B cell (primary cell): ENCODE measurements at regions not wholly inside any gene's neighbourhood (a gene's known extent, or its start where the extent isn't known, plus 50 kb on each side); places are given as distances from the start of the nearest gene placed in this dataset.

Source experiments
- ATAC-seq: fragments of 200-7000 bp; cut with Tn5 transposase; one replicate; pipeline ENCODE4 v1.10.0; 2021; ENCODE audit warnings: low read depth, mild to moderate bottlenecking, moderate number of reproducible peaks, moderate library complexity
- CTCF ChIA-PET: fragments of 350-600 bp; sonication (Branson Sonifier 250); formaldehyde crosslinking; loops from one replicate; lab custom pipeline; 2021; ENCODE audit warnings: antibody characterized with exemption, inconsistent platforms; lab: Charles Lee
- POLR2A ChIA-PET: fragments of 350-600 bp; sonication (Branson Sonifier 250); formaldehyde crosslinking; loops from one replicate; lab custom pipeline; 2021; ENCODE audit warnings: antibody characterized with exemption; lab: Charles Lee
- DNase-seq: peaks from one replicate; pipeline ENCODE4 v3.0.0; 2013
- H2AFZ ChIP-seq: 2 replicates; pipeline ENCODE4 v1.6.1; 2012; ENCODE audit warnings: mild to moderate bottlenecking, low read depth, low read length; ENCODE audit not compliant: insufficient read depth, poor library complexity, severe bottlenecking
- H3K27ac ChIP-seq, 2 donors: 1 replicate in 1 of 2; 2 replicates in 1 of 2; pipeline ENCODE4 v1.5.1; 2012 to 2013; ENCODE audit warnings: low read length in 2 of 2, mild to moderate bottlenecking in 2 of 2, moderate library complexity in 1 of 2
- H3K27me3 ChIP-seq, 4 experiments: fragments of 200-600 bp in 1 of 4; sonication (generic) in 1 of 4; replicated peaks in 1 of 4; 1 replicate in 2 of 4; 2 replicates in 2 of 4; pipeline versions ENCODE4 v1.6.1 to v1.7.0; 2013 to 2016; ENCODE audit warnings: low read length in 3 of 4, mild to moderate bottlenecking in 2 of 4, mixed read lengths in 1 of 4, moderate library complexity in 1 of 4; ENCODE audit not compliant: insufficient read depth in 4 of 4, control insufficient read depth in 3 of 4; ENCODE audit errors: control extremely low read depth in 1 of 4
- H3K36me3 ChIP-seq, 2 experiments: replicated peaks in 1 of 2; 1 replicate in 1 of 2; 2 replicates in 1 of 2; pipeline versions ENCODE4 v1.6.1 to v1.7.1; 2013; ENCODE audit warnings: low read length in 1 of 2; ENCODE audit not compliant: insufficient read depth in 2 of 2, control insufficient read depth in 1 of 2; ENCODE audit errors: control extremely low read depth in 1 of 2, extremely low read depth in 1 of 2
- H3K4me1 ChIP-seq, 2 donors: fragments of 200-600 bp in 1 of 2; sonication (generic) in 1 of 2; 1 replicate in 1 of 2; 2 replicates in 1 of 2; pipeline versions ENCODE4 v1.5.1 to v1.6.1; 2013 to 2017; ENCODE audit warnings: low read length in 2 of 2; ENCODE audit not compliant: control insufficient read depth in 2 of 2, insufficient read depth in 2 of 2
- H3K4me2 ChIP-seq: replicated peaks from 2 replicates; pipeline ENCODE3; 2012; ENCODE audit warnings: mild to moderate bottlenecking, low read depth, low read length; ENCODE audit not compliant: poor library complexity, severe bottlenecking
- H3K4me3 ChIP-seq, 5 experiments: fragments of 200-600 bp in 1 of 5; sonication (generic) in 1 of 5; 1 replicate in 3 of 5; 2 replicates in 2 of 5; pipeline versions ENCODE4 v1.5.1 to v1.7.0; 2011 to 2016; ENCODE audit warnings: low read length in 4 of 5, mild to moderate bottlenecking in 4 of 5, low read depth in 2 of 5, control low read depth in 1 of 5, moderate library complexity in 1 of 5; ENCODE audit not compliant: insufficient read depth in 1 of 5; ENCODE audit errors: control extremely low read depth in 1 of 5, extremely low read depth in 1 of 5
- H3K79me2 ChIP-seq: fragments of 200-600 bp; sonication (generic); one replicate; pipeline ENCODE4 v1.6.0; 2016; ENCODE audit warnings: low read length; ENCODE audit not compliant: control insufficient read depth, insufficient read depth
- H3K9ac ChIP-seq: fragments of 200-600 bp; sonication (generic); 2 replicates; pipeline ENCODE4 v1.6.1; 2017; ENCODE audit warnings: mild to moderate bottlenecking, low read length, moderate library complexity
- H3K9me3 ChIP-seq, 3 donors: one replicate each; pipeline versions ENCODE4 v1.6.1 to v1.7.1; 2013; ENCODE audit warnings: low read length in 2 of 3; ENCODE audit not compliant: control insufficient read depth in 2 of 3, insufficient read depth in 1 of 3; ENCODE audit errors: control extremely low read depth in 1 of 3
- H4K20me1 ChIP-seq: 2 replicates; pipeline ENCODE4 v1.6.0; 2012; ENCODE audit warnings: mild to moderate bottlenecking, low read length; ENCODE audit not compliant: insufficient read depth, control insufficient read depth, poor library complexity, severe bottlenecking
- H3K27ac Mint-ChIP-seq: one replicate; pipeline ENCODE4 v1.8.0; 2021; ENCODE audit warnings: mixed read lengths
- H3K27me3 Mint-ChIP-seq: one replicate; pipeline ENCODE4 v1.8.0; 2021; ENCODE audit warnings: mixed read lengths
- H3K4me1 Mint-ChIP-seq: one replicate; pipeline ENCODE4 v1.8.0; 2021; ENCODE audit warnings: mixed read lengths
- H3K4me3 Mint-ChIP-seq: one replicate; pipeline ENCODE4 v1.8.0; 2021; ENCODE audit warnings: mixed read lengths
- H3K9me3 Mint-ChIP-seq: one replicate; pipeline ENCODE4 v1.8.0; 2022; ENCODE audit warnings: mixed read lengths; ENCODE audit not compliant: insufficient read depth
- EZH2 ChIP-seq: IDR thresholded peaks from 2 replicates; pipeline ENCODE4 v1.6.1; 2012; ENCODE audit warnings: borderline replicate concordance, low read depth, mild to moderate bottlenecking, moderate library complexity, low read length; ENCODE audit not compliant: insufficient read depth, poor library complexity, severe bottlenecking
- WGBS: methylation state at CpG from one replicate; pipeline ENCODE4 v1.1.5; 2013; ENCODE audit warnings: missing lambda C conversion rate; ENCODE audit not compliant: insufficient coverage; 5-methylcytosine and 5-hydroxymethylcytosine counted together
- intact Hi-C: fragments of 100-400 bp; cut with micrococcal nuclease; formaldehyde crosslinking; loops from one replicate; pipeline ENCODE4 v1.10.0; 2022
- TF ChIP-seq, protein P1 (sequence below): fragments of 200-600 bp; IDR thresholded peaks from one replicate; pipeline ENCODE4 v1.8.0; 2022; ENCODE audit warnings: antibody characterized with exemption, mild to moderate bottlenecking

DNA sequence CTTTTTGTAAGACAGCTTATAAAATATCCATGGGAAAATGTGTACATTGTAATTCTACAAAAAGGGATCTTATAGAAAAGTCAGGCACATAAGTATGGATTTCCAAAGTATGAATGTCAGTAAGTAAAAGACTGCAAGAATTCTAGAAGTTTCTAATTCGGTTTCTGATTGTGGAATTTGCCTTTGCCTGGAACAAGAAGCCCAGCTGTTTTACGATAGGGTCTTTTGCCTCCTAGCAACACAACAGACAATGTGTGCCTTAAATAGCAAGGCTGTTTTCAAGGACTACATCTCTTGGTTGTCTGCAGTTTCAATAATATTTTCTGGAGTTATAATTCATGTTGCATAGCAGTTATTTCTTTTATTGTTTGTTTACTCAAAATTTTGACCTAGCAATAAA is 312.9 kb downstream of the MTX2 start:
- POLR2A ChIA-PET: no interaction called here
- Mint-ChIP-seq H3K4me3 (no peak overlapping the region), H3K9me3 (peaks cover 3% of the 10 kb centered on the region), H3K27me3 (peaks cover 32% of the 10 kb centered on the region), H3K4me1 (no peaks in the 10 kb centered on the region), H3K27ac (no peak overlapping the region)
- no peaks in the 10 kb centered on the region for H3K79me2 ChIP-seq
- no peak overlapping the region for H3K4me3 ChIP-seq
- intact Hi-C loops: no loop called here
- CTCF ChIA-PET: no interaction called here
- H4K20me1 ChIP-seq: no peaks in the 10 kb centered on the region
- H2AFZ ChIP-seq: no peak overlapping the region
- no peak overlapping the region for H3K27ac ChIP-seq
- no peaks in the 10 kb centered on the region for H3K4me1 ChIP-seq
- no peak overlapping the region for H3K9ac ChIP-seq
- no peaks in the 10 kb centered on the region for H3K9me3 ChIP-seq
- no peak for TF ChIP-seq EZH2
- TF ChIP-seq, protein P1, sequence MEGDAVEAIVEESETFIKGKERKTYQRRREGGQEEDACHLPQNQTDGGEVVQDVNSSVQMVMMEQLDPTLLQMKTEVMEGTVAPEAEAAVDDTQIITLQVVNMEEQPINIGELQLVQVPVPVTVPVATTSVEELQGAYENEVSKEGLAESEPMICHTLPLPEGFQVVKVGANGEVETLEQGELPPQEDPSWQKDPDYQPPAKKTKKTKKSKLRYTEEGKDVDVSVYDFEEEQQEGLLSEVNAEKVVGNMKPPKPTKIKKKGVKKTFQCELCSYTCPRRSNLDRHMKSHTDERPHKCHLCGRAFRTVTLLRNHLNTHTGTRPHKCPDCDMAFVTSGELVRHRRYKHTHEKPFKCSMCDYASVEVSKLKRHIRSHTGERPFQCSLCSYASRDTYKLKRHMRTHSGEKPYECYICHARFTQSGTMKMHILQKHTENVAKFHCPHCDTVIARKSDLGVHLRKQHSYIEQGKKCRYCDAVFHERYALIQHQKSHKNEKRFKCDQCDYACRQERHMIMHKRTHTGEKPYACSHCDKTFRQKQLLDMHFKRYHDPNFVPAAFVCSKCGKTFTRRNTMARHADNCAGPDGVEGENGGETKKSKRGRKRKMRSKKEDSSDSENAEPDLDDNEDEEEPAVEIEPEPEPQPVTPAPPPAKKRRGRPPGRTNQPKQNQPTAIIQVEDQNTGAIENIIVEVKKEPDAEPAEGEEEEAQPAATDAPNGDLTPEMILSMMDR: no peak
- no peaks in the 10 kb centered on the region for H3K36me3 ChIP-seq
- no CpG with 5 or more reads among the region's 2 CpGs for WGBS
- DNase-seq (no peak), ATAC-seq (no peak)
- H3K27me3 ChIP-seq: peaks cover 0 to 4% (median 0%) of the 10 kb centered on the region in 4 experiments
- no peak overlapping the region for H3K4me2 ChIP-seq

DNA sequence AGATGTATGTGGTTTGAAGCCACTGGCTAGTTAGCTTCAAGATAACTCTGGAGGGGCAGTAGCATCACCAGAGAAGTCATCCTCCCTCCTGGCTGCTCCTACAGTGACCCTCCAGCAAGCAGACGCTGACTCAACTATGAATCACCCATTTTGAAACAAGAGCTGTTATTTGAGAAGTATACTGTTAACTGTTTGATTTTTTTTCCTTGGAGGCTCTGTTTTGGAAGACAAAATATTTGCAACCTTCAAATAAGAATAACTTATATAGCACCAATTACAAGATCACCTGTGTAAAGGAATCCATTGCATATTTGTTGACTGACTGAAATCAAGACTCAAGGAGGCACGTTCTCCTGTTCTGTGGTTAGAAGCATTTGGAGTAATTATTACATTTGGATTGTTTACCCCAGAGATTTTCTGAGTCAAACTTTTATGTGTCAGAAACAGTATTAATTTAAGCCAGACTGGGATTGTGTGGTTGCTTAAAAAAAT is 313.8 kb downstream of the MTX2 start:
- H4K20me1 ChIP-seq: no peaks in the 10 kb centered on the region
- ChIA-PET CTCF (no interaction called here), POLR2A (no interaction called here)
- WGBS: 80% methylated on average over 1 of the region's 2 CpGs
- H3K27me3 ChIP-seq: peaks cover 0 to 4% (median 0%) of the 10 kb centered on the region in 4 experiments
- TF ChIP-seq, protein P1: no peak
- no peak for TF ChIP-seq EZH2
- H2AFZ ChIP-seq: no peak overlapping the region
- H3K4me3 ChIP-seq: no peak overlapping the region
- no peak overlapping the region for H3K9ac ChIP-seq
- no peak overlapping the region for H3K4me2 ChIP-seq
- Mint-ChIP-seq H3K27ac (no peak overlapping the region), H3K4me3 (no peak overlapping the region), H3K9me3 (peaks cover 3% of the 10 kb centered on the region), H3K27me3 (peaks cover 32% of the 10 kb centered on the region), H3K4me1 (no peaks in the 10 kb centered on the region)
- ATAC-seq (no peak), DNase-seq (no peak)
- intact Hi-C loops: no loop called here
- H3K27ac ChIP-seq: no peak overlapping the region
- no peaks in the 10 kb centered on the region for H3K9me3 ChIP-seq
- no peaks in the 10 kb centered on the region for H3K4me1 ChIP-seq
- H3K79me2 ChIP-seq: no peaks in the 10 kb centered on the region
- H3K36me3 ChIP-seq: no peaks in the 10 kb centered on the region
